Activated gamma-delta T cell (primary cell): ENCODE measurements at regions not wholly inside any gene's neighbourhood (a gene's known extent, or its start where the extent isn't known, plus 50 kb on each side); places are given as distances from the start of the nearest gene placed in this dataset.

Experiments
- DNase-seq: peaks from one replicate; lab custom pipeline; 2025; lab: John Stamatoyannopoulos, UW

GRCh38 chr4:125365731-125366130, 51.0 kb downstream of the FAT4 start:
- DNase-seq = no peak

- no peak for DNase-seq
Observed at GRCh38 chr4:125368146-125368545, 53.4 kb downstream of the FAT4 start.

- no peak for DNase-seq
Observed at GRCh38 chr4:125368671-125369081, 53.9 kb downstream of the FAT4 start.

GRCh38 chr4:125369098-125369497, 54.3 kb downstream of the FAT4 start:
- DNase-seq = no peak

GRCh38 chr4:125370478-125370877, 55.7 kb downstream of the FAT4 start:
- no peak for DNase-seq

GRCh38 chr4:125382995-125383394, 68.2 kb downstream of the FAT4 start:
- DNase-seq = no peak

GRCh38 chr4:125387770-125388169, 73.0 kb downstream of the FAT4 start:
- DNase-seq = no peak

- DNase-seq = no peak
Observed at GRCh38 chr4:125388613-125389012, 73.9 kb downstream of the FAT4 start.

GRCh38 chr4:125389713-125390112, 75.0 kb downstream of the FAT4 start:
- no peak for DNase-seq

GRCh38 chr4:125390126-125390525, 75.4 kb downstream of the FAT4 start:
- DNase-seq = no peak

- no peak for DNase-seq
Observed at GRCh38 chr4:125390727-125391126, 76.0 kb downstream of the FAT4 start.

GRCh38 chr4:125392694-125393093, 77.9 kb downstream of the FAT4 start:
- DNase-seq = no peak

GRCh38 chr4:125393825-125394224, 79.1 kb downstream of the FAT4 start:
- no peak for DNase-seq

- no peak for DNase-seq
Observed at GRCh38 chr4:125397226-125397625, 82.5 kb downstream of the FAT4 start.

- no peak for DNase-seq
Observed at GRCh38 chr4:125398263-125399002, 83.7 kb downstream of the FAT4 start.

GRCh38 chr4:125400756-125401155, 86.0 kb downstream of the FAT4 start:
- DNase-seq = no peak

- no peak for DNase-seq
Observed at GRCh38 chr4:125401784-125402183, 87.0 kb downstream of the FAT4 start.

- no peak for DNase-seq
Observed at GRCh38 chr4:125420526-125420925, 105.8 kb downstream of the FAT4 start.

GRCh38 chr4:125421547-125421946, 106.8 kb downstream of the FAT4 start:
- DNase-seq = no peak

GRCh38 chr4:125423124-125423523, 108.4 kb downstream of the FAT4 start:
- no peak for DNase-seq

GRCh38 chr4:125428832-125429231, 114.1 kb downstream of the FAT4 start:
- no peak for DNase-seq

- no peak for DNase-seq
Observed at GRCh38 chr4:125430086-125430485, 115.3 kb downstream of the FAT4 start.

- no peak for DNase-seq
Observed at GRCh38 chr4:125432078-125432477, 117.3 kb downstream of the FAT4 start.

GRCh38 chr4:125433453-125433852, 118.7 kb downstream of the FAT4 start:
- no peak for DNase-seq
